Transverse colon (tissue), 3 donors: ENCODE measurements at regions not wholly inside any gene's neighbourhood (a gene's known extent, or its start where the extent isn't known, plus 50 kb on each side); places are given as distances from the start of the nearest gene placed in this dataset.

Experiments used
- POLR2A ChIP-seq: fragments of 450-650 bp; IDR thresholded peaks from one replicate; pipeline ENCODE4 v1.6.1; 2016; ENCODE audit warnings: antibody characterized with exemption, mild to moderate bottlenecking, moderate library complexity
- TF ChIP-seq, protein P1 (sequence below), 5 experiments: fragments of 200-600 bp in 3 of 5; fragments of 450-650 bp in 2 of 5; sonication (generic) in 3 of 5; IDR thresholded peaks; 1 replicate in 2 of 5; 2 replicates in 3 of 5; pipeline ENCODE4 v1.5.1; 2016 to 2017; ENCODE audit warnings: antibody characterized with exemption in 5 of 5, inconsistent platforms in 3 of 5, mild to moderate bottlenecking in 2 of 5, moderate library complexity in 1 of 5

DNA sequence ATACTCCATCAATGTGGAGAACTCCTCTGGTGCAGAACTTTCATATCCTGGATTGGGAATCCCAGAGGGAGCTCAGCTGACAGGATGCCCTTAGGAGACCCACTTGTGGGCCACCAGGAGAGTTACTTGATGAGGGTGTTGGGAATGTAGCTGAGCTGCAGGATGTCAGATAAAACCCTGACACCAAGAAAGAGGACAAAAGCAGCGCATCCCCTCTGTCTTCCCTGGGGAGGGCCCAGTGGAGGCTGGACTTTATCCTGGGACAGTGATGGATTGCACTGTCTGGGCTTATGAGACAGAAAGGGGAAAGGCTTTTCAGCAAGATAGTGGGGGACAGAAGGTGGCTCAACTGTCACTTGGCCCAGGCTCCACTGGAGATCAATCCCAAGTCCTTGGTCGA, 88.1 kb upstream of the BCAR3 start:
- TF ChIP-seq, protein P1, sequence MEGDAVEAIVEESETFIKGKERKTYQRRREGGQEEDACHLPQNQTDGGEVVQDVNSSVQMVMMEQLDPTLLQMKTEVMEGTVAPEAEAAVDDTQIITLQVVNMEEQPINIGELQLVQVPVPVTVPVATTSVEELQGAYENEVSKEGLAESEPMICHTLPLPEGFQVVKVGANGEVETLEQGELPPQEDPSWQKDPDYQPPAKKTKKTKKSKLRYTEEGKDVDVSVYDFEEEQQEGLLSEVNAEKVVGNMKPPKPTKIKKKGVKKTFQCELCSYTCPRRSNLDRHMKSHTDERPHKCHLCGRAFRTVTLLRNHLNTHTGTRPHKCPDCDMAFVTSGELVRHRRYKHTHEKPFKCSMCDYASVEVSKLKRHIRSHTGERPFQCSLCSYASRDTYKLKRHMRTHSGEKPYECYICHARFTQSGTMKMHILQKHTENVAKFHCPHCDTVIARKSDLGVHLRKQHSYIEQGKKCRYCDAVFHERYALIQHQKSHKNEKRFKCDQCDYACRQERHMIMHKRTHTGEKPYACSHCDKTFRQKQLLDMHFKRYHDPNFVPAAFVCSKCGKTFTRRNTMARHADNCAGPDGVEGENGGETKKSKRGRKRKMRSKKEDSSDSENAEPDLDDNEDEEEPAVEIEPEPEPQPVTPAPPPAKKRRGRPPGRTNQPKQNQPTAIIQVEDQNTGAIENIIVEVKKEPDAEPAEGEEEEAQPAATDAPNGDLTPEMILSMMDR (IDR thresholded peaks at IDR 0.05) = no peak
- no peak for TF ChIP-seq POLR2A
